ENCODE measurements at regions not wholly inside any gene's neighbourhood (a gene's known extent, or its start where the extent isn't known, plus 50 kb on each side); places are given as distances from the start of the nearest gene placed in this dataset.
"Not testable (repeated sequence)": the region's sequence is repeated elsewhere in the genome, so short reads cannot be mapped to it uniquely, and the experiment has no call there.

DNA sequence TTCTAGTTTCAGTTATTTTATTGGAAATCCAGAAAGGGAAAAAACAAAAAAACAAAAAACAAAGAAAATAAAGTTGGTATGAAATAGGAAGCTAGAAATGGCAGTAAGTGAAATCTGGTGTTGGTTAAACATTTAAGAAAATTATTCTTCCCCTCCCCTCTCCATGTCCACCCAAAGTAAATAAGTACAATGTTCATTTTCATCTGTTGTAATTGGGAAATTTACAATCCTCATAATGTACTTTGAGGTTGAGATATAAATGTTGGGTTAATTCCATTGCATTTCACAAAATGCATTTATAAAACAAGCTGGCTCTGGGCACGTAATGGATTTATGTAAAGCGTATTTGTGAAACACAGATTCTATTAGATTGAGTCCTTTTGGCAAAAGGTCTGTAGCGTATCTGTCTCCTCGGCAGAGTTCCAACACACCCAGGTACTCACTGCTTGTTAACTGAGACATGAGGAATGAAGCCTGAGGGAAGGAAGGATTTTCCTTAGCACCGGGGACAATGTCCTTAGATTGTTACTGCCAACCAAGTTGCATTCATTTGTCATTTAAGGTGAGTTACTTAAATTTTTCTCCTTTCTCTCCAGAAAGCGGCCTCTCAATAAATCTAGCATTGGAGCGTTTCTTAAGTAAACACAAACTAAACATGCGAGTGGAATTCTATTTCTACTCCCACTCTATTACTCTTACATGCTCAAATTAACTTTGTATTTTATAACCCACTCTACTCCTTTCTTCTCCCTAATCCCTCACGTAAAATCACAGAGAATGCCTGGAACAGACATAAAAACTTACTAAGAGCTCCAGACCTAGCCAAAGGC lies 912.3 kb upstream of the WWC1 start:
- Histone ChIP-seq H3K36me3 (ENCODE audit: insufficient read depth, low read length) (no peaks in the 10 kb centered on the region), H4K20me1 (ENCODE audit: insufficient read depth, low read length) (no peaks in the 10 kb centered on the region), H3K79me2 (ENCODE audit: insufficient read depth, low read length) (no peaks in the 10 kb centered on the region), H3K4me2 (ENCODE audit: insufficient read depth, low read length) (no peak overlapping the region), H3K4me3 (ENCODE audit: insufficient read depth, low read length) (no peak overlapping the region), H3K27ac (ENCODE audit: low read depth, low read length) (no peak overlapping the region), H3K9me3 (ENCODE audit: low read depth, low read length) (no peaks in the 10 kb centered on the region), H2AFZ (ENCODE audit: low read length) (no peak overlapping the region), H3K27me3 (ENCODE audit: insufficient read depth, low read length) (no peaks in the 10 kb centered on the region), H3K4me1 (ENCODE audit: insufficient read depth, low read length) (no peaks in the 10 kb centered on the region)
- TF ChIP-seq, protein P1, sequence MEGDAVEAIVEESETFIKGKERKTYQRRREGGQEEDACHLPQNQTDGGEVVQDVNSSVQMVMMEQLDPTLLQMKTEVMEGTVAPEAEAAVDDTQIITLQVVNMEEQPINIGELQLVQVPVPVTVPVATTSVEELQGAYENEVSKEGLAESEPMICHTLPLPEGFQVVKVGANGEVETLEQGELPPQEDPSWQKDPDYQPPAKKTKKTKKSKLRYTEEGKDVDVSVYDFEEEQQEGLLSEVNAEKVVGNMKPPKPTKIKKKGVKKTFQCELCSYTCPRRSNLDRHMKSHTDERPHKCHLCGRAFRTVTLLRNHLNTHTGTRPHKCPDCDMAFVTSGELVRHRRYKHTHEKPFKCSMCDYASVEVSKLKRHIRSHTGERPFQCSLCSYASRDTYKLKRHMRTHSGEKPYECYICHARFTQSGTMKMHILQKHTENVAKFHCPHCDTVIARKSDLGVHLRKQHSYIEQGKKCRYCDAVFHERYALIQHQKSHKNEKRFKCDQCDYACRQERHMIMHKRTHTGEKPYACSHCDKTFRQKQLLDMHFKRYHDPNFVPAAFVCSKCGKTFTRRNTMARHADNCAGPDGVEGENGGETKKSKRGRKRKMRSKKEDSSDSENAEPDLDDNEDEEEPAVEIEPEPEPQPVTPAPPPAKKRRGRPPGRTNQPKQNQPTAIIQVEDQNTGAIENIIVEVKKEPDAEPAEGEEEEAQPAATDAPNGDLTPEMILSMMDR (IDR thresholded peaks at IDR 0.05; ENCODE audit: extremely low read depth, low read depth, low read length): no peak
- no peak for DNase-seq (ENCODE audit: insufficient read length, low spot score, missing footprints)

DNA sequence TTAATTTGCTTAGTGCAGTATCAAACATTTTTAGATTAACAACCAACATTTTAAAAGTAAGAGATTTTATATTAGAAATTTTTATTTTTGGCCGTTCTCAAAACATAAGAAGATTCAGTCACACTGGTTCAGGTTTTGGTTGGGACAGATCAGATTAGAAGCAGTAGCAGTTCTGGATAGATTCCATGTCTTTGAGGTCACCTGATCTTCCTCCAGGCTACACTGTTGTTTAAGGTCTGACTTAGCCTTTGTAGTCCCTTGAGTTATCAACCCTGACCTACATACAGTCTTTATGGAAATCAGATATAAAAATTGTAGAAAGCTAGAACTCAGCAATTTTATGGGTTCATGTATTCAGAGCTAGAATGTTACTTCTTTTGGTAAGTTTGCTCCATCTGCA lies 910.0 kb upstream of the WWC1 start:
- TF ChIP-seq, protein P1 (IDR thresholded peaks at IDR 0.05; ENCODE audit: extremely low read depth, low read depth, low read length): no peak
- no peaks in the 10 kb centered on the region for H4K20me1 ChIP-seq (ENCODE audit: insufficient read depth, low read length)

DNA sequence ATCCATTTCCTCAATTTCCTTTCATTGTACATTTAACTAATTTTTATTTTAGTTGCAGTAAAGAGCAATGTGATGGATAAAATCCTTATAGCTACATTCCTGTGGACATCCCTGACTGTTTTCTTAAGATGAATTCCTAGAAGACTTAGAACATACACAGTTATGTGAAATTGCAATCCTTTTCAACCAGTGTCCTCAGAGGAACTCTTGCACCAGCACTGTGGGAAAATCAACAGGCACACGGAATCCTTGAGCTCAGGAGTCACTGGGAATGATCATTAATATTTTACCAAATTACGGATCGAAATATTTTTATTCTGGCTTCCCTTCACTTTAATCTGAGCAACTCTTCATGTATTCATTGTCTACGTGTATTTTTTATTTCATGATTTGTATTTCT lies 901.9 kb upstream of the WWC1 start:
- H4K20me1 ChIP-seq (ENCODE audit: insufficient read depth, low read length): no peaks in the 10 kb centered on the region
- DNase-seq (ENCODE audit: insufficient read length, low spot score, missing footprints): no peak
- no peak overlapping the region for H3K4me2 ChIP-seq (ENCODE audit: insufficient read depth, low read length)
- no peak overlapping the region for H2AFZ ChIP-seq (ENCODE audit: low read length)
- H3K4me3 ChIP-seq (ENCODE audit: insufficient read depth, low read length): no peak overlapping the region
- no peaks in the 10 kb centered on the region for H3K9me3 ChIP-seq (ENCODE audit: low read depth, low read length)
- H3K27me3 ChIP-seq (ENCODE audit: insufficient read depth, low read length): no peaks in the 10 kb centered on the region
- no peaks in the 10 kb centered on the region for H3K4me1 ChIP-seq (ENCODE audit: insufficient read depth, low read length)
- TF ChIP-seq, protein P1 (IDR thresholded peaks at IDR 0.05; ENCODE audit: extremely low read depth, low read depth, low read length): no peak
- no peak overlapping the region for H3K27ac ChIP-seq (ENCODE audit: low read depth, low read length)
- no peaks in the 10 kb centered on the region for H3K79me2 ChIP-seq (ENCODE audit: insufficient read depth, low read length)
- no peaks in the 10 kb centered on the region for H3K36me3 ChIP-seq (ENCODE audit: insufficient read depth, low read length)

More for the DNA sequence above, 910.0 kb upstream of the WWC1 start:
- H3K79me2 ChIP-seq (ENCODE audit: insufficient read depth, low read length): no peaks in the 10 kb centered on the region
- no peaks in the 10 kb centered on the region for H3K9me3 ChIP-seq (ENCODE audit: low read depth, low read length)
- DNase-seq (ENCODE audit: insufficient read length, low spot score, missing footprints): no peak
- H3K4me1 ChIP-seq (ENCODE audit: insufficient read depth, low read length): no peaks in the 10 kb centered on the region
- H3K36me3 ChIP-seq (ENCODE audit: insufficient read depth, low read length): no peaks in the 10 kb centered on the region
- no peak overlapping the region for H3K4me3 ChIP-seq (ENCODE audit: insufficient read depth, low read length)
- no peak overlapping the region for H3K27ac ChIP-seq (ENCODE audit: low read depth, low read length)
- H2AFZ ChIP-seq (ENCODE audit: low read length): no peak overlapping the region
- no peak overlapping the region for H3K4me2 ChIP-seq (ENCODE audit: insufficient read depth, low read length)
- no peaks in the 10 kb centered on the region for H3K27me3 ChIP-seq (ENCODE audit: insufficient read depth, low read length)

DNA sequence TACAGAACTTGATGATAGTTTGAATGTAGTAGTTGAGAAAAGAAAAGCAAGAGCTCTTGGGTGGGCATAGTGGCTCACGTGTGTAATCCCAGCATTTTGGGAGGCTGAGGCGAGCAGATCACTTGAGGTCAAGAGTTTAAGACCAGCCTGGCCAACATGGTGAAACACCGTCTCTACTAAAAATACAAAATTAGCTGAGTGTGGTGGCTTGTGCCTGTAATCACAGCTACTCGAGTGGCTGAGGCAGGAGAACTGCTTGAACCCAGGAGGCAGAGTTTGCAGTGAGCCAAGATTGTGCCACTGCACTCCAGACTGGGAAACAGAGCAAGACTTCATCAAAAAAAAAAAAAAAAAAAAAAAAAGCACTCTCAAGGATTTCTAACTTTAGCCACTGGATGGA lies 900.2 kb upstream of the WWC1 start:
- H3K36me3 ChIP-seq (ENCODE audit: insufficient read depth, low read length); H3K27ac ChIP-seq (ENCODE audit: low read depth, low read length); H3K4me2 ChIP-seq (ENCODE audit: insufficient read depth, low read length); H3K79me2 ChIP-seq (ENCODE audit: insufficient read depth, low read length); H2AFZ ChIP-seq (ENCODE audit: low read length); H3K4me3 ChIP-seq (ENCODE audit: insufficient read depth, low read length); H4K20me1 ChIP-seq (ENCODE audit: insufficient read depth, low read length); H3K4me1 ChIP-seq (ENCODE audit: insufficient read depth, low read length); DNase-seq (ENCODE audit: insufficient read length, low spot score, missing footprints); H3K9me3 ChIP-seq (ENCODE audit: low read depth, low read length); H3K27me3 ChIP-seq (ENCODE audit: insufficient read depth, low read length): not testable (repeated sequence)
